CD4-positive, alpha-beta T cell (primary cell): ENCODE measurements at regions not wholly inside any gene's neighbourhood (a gene's known extent, or its start where the extent isn't known, plus 50 kb on each side); places are given as distances from the start of the nearest gene placed in this dataset.

Experiments
- ATAC-seq: fragments of 200-7000 bp; cut with Tn5 transposase; one replicate; pipeline ENCODE4 v1.10.0; 2022; ENCODE audit warnings: mild to moderate bottlenecking; ENCODE audit not compliant: poor library complexity
- CTCF ChIA-PET: fragments of 350-600 bp; sonication (Branson Sonifier 250); formaldehyde crosslinking; loops from one replicate; lab custom pipeline; 2021; ENCODE audit warnings: antibody characterized with exemption, inconsistent platforms; lab: Charles Lee
- POLR2A ChIA-PET: fragments of 350-600 bp; sonication (Branson Sonifier 250); formaldehyde crosslinking; loops from one replicate; lab custom pipeline; 2021; ENCODE audit warnings: antibody characterized with exemption, inconsistent platforms; lab: Charles Lee
- DNase-seq, 14 experiments: peaks; one replicate each; pipeline ENCODE4 v3.0.0-alpha.2; 2013 to 2020; ENCODE audit warnings: mixed read lengths in 2 of 14
- H3K27ac ChIP-seq, 2 donors: one replicate each; pipeline versions ENCODE4 v1.5.1 to v1.7.0; 2013; ENCODE audit warnings: low read length in 2 of 2, low read depth in 1 of 2, mild to moderate bottlenecking in 1 of 2
- H3K27me3 ChIP-seq, 2 experiments: 1 replicate in 1 of 2; 2 replicates in 1 of 2; pipeline versions ENCODE4 v1.6.1 to v1.7.0; 2013; ENCODE audit warnings: low read length in 2 of 2, control low read depth in 1 of 2, mild to moderate bottlenecking in 1 of 2, moderate library complexity in 1 of 2; ENCODE audit not compliant: insufficient read depth in 2 of 2, control insufficient read depth in 1 of 2
- H3K36me3 ChIP-seq: one replicate; pipeline ENCODE4 v1.6.1; 2013; ENCODE audit warnings: low read length, control low read depth; ENCODE audit not compliant: insufficient read depth
- H3K4me1 ChIP-seq: one replicate; pipeline ENCODE4 v1.6.1; 2013; ENCODE audit warnings: low read length, control low read depth; ENCODE audit not compliant: insufficient read depth
- H3K4me3 ChIP-seq: one replicate; pipeline ENCODE4 v1.5.1; 2013; ENCODE audit warnings: mild to moderate bottlenecking, low read length, moderate library complexity
- H3K9me3 ChIP-seq, 2 experiments: 1 replicate in 1 of 2; 2 replicates in 1 of 2; pipeline versions ENCODE4 v1.6.1 to v1.7.0; 2013; ENCODE audit warnings: low read length in 2 of 2, mild to moderate bottlenecking in 2 of 2, control low read depth in 1 of 2, moderate library complexity in 1 of 2; ENCODE audit not compliant: control insufficient read depth in 1 of 2, insufficient read depth in 1 of 2
- H3K27ac Mint-ChIP-seq: one replicate; pipeline ENCODE4 v1.8.0; 2020; ENCODE audit warnings: mixed read lengths
- H3K27me3 Mint-ChIP-seq: one replicate; pipeline ENCODE4 v1.8.0; 2021; ENCODE audit warnings: mixed read lengths
- H3K36me3 Mint-ChIP-seq: one replicate; pipeline ENCODE4 v1.8.0; 2021; ENCODE audit warnings: low read depth, mixed read lengths
- H3K4me1 Mint-ChIP-seq: one replicate; pipeline ENCODE4 v1.8.0; 2021; ENCODE audit warnings: low read depth, mixed read lengths
- H3K4me3 Mint-ChIP-seq: one replicate; pipeline ENCODE4 v1.8.0; 2020; ENCODE audit warnings: mild to moderate bottlenecking, mixed read lengths
- H3K9me3 Mint-ChIP-seq: one replicate; pipeline ENCODE4 v1.8.0; 2020; ENCODE audit warnings: mixed read lengths
- intact Hi-C, 2 experiments: fragments of 100-400 bp; cut with DNase I in 1 of 2; cut with micrococcal nuclease in 1 of 2; formaldehyde crosslinking; loops; one replicate each; pipeline versions ENCODE4 v1.15.1 to v1.9.0; 2023 to 2025; cut with DNase I, micrococcal nuclease
- TF ChIP-seq, protein P1 (sequence below): fragments of 200-600 bp; IDR thresholded peaks from one replicate; pipeline ENCODE4 v1.8.0; 2022; ENCODE audit warnings: antibody characterized with exemption, mild to moderate bottlenecking

DNA sequence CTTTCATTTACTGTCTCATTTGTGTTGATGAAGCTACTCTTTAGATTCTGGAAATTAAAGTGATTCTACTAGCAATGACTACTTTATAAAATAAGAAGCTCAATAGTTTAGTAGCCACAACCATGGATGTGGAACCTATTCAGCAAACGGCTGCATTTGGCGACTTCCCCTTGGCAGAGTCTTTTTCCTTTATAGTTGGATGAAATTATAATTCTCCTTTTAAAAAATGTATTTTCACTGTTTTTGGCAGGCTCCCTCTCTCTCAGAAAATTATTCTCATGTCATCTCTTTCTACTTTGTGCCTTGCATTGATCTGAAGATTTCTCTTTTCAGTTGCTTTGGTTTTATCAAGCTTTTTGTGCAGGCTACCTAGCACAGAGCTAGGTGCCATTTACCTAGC lies 50.6 kb upstream of the KCNN2 start:
- H3K27ac ChIP-seq, result no peak overlapping the region
- no peaks in the 10 kb centered on the region for H3K9me3 Mint-ChIP-seq
- intact Hi-C loops, result no loop called here
- DNase-seq (no peak), ATAC-seq (no peak)
- H3K4me3 Mint-ChIP-seq, result no peak overlapping the region
- H3K27me3 ChIP-seq, result no peaks in the 10 kb centered on the region
- TF ChIP-seq, protein P1, sequence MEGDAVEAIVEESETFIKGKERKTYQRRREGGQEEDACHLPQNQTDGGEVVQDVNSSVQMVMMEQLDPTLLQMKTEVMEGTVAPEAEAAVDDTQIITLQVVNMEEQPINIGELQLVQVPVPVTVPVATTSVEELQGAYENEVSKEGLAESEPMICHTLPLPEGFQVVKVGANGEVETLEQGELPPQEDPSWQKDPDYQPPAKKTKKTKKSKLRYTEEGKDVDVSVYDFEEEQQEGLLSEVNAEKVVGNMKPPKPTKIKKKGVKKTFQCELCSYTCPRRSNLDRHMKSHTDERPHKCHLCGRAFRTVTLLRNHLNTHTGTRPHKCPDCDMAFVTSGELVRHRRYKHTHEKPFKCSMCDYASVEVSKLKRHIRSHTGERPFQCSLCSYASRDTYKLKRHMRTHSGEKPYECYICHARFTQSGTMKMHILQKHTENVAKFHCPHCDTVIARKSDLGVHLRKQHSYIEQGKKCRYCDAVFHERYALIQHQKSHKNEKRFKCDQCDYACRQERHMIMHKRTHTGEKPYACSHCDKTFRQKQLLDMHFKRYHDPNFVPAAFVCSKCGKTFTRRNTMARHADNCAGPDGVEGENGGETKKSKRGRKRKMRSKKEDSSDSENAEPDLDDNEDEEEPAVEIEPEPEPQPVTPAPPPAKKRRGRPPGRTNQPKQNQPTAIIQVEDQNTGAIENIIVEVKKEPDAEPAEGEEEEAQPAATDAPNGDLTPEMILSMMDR, result no peak
- H3K4me1 ChIP-seq, result no peaks in the 10 kb centered on the region
- H3K36me3 ChIP-seq, result no peaks in the 10 kb centered on the region
- H3K4me1 Mint-ChIP-seq, result no peaks in the 10 kb centered on the region
- no peak overlapping the region for H3K4me3 ChIP-seq
- no peak overlapping the region for H3K27ac Mint-ChIP-seq
- H3K9me3 ChIP-seq, result no peaks in the 10 kb centered on the region
- POLR2A ChIA-PET, result no interaction called here
- no peaks in the 10 kb centered on the region for H3K36me3 Mint-ChIP-seq
- CTCF ChIA-PET, result no interaction called here
- H3K27me3 Mint-ChIP-seq, result no peaks in the 10 kb centered on the region

DNA sequence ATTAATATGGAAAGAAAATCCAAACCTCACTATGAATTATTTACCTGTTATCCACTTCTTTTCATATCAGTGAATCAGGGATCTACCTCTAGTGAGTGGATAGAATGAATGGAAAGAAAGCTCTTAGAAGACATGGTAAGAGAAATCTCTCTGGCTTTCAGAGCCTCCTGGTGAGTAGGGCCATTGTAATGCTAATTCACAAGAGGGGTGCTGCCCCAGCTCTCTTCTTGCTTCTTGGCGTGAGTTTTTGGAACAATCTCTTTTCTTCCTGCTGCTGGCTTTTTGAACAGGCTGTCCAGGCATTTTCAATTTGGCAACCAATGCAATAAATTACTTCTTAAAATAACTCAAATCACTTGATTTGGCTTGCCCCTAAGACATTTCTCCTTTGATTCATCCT lies 49.9 kb upstream of the KCNN2 start:
- Mint-ChIP-seq H3K9me3 (no peaks in the 10 kb centered on the region), H3K27ac (no peak overlapping the region), H3K36me3 (no peaks in the 10 kb centered on the region), H3K27me3 (no peaks in the 10 kb centered on the region), H3K4me1 (no peaks in the 10 kb centered on the region), H3K4me3 (no peak overlapping the region)
- Histone ChIP-seq H3K27me3 (no peaks in the 10 kb centered on the region), H3K4me3 (no peak overlapping the region), H3K27ac (no peak overlapping the region), H3K9me3 (no peaks in the 10 kb centered on the region), H3K36me3 (no peaks in the 10 kb centered on the region), H3K4me1 (no peaks in the 10 kb centered on the region)
- ChIA-PET POLR2A (no interaction called here), CTCF (no interaction called here)
- intact Hi-C loops, result no loop called here
- ATAC-seq (no peak), DNase-seq (no peak)
- TF ChIP-seq, protein P1, result no peak
